HT1080 (cell line): ENCODE measurements at regions not wholly inside any gene's neighbourhood (a gene's known extent, or its start where the extent isn't known, plus 50 kb on each side); places are given as distances from the start of the nearest gene placed in this dataset.
"Not testable (repeated sequence)": the region's sequence is repeated elsewhere in the genome, so short reads cannot be mapped to it uniquely, and the experiment has no call there.

Experiments
- DNase-seq: peaks from one replicate; pipeline ENCODE4 v3.0.0-alpha.2; 2015; ENCODE audit warnings: low read depth

- DNase-seq = no peak
Observed at GRCh38 chr11:82536706-82537105, 197.0 kb downstream of the FAM181B start.

GRCh38 chr11:82533628-82534327 lies 199.9 kb downstream of the FAM181B start:
- no peak for DNase-seq

- no peak for DNase-seq
Observed at GRCh38 chr11:82529936-82530335, 203.7 kb downstream of the FAM181B start.

- DNase-seq = no peak
Observed at GRCh38 chr11:82527081-82527584, 206.5 kb downstream of the FAM181B start.

- DNase-seq = no peak
Observed at GRCh38 chr11:82523141-82523540, 210.5 kb downstream of the FAM181B start.

GRCh38 chr11:82521427-82521826 lies 212.2 kb downstream of the FAM181B start:
- no peak for DNase-seq

- DNase-seq = no peak
Observed at GRCh38 chr11:82507288-82507687, 226.4 kb downstream of the FAM181B start.

GRCh38 chr11:82505379-82505778 lies 228.3 kb downstream of the FAM181B start:
- DNase-seq = no peak

- not testable (repeated sequence) for DNase-seq
Observed at GRCh38 chr11:82501174-82501573, 232.5 kb downstream of the FAM181B start.

GRCh38 chr11:82494988-82495432 lies 238.7 kb downstream of the FAM181B start:
- DNase-seq = peak; percentile 8

- DNase-seq = no peak
Observed at GRCh38 chr11:82474876-82475275, 258.8 kb downstream of the FAM181B start.

- peak; percentile 32 for DNase-seq
Observed at GRCh38 chr11:82465481-82465880, 268.2 kb downstream of the FAM181B start.

- no peak for DNase-seq
Observed at GRCh38 chr11:82462608-82463242, 270.9 kb downstream of the FAM181B start.

- no peak for DNase-seq
Observed at GRCh38 chr11:82458761-82459160, 274.9 kb downstream of the FAM181B start.

- DNase-seq = no peak
Observed at GRCh38 chr11:82458147-82458546, 275.5 kb downstream of the FAM181B start.

- no peak for DNase-seq
Observed at GRCh38 chr11:82450996-82451395, 282.7 kb downstream of the FAM181B start.

- DNase-seq = no peak
Observed at GRCh38 chr11:82406611-82407010, 327.1 kb downstream of the FAM181B start.

GRCh38 chr11:82405421-82405820 lies 328.2 kb downstream of the FAM181B start:
- DNase-seq = no peak

GRCh38 chr11:82404981-82405380 lies 328.7 kb downstream of the FAM181B start:
- DNase-seq = no peak

- no peak for DNase-seq
Observed at GRCh38 chr11:82403640-82404305, 329.9 kb downstream of the FAM181B start.

- DNase-seq = peak; percentile 14
Observed at GRCh38 chr11:82398300-82398815, 335.3 kb downstream of the FAM181B start.

- DNase-seq = not testable (repeated sequence)
Observed at GRCh38 chr11:82396639-82397038, 337.0 kb downstream of the FAM181B start.
